ENCODE measurements at regions not wholly inside any gene's neighbourhood (a gene's known extent, or its start where the extent isn't known, plus 50 kb on each side); places are given as distances from the start of the nearest gene placed in this dataset.

- DNase-seq (ENCODE audit: low spot score), result no peak
Measured at GRCh38 chr2:15719566-15720313, 128.1 kb downstream of the DDX1 start.

- DNase-seq (ENCODE audit: low spot score), result no peak
Measured at GRCh38 chr2:15720561-15721307, 129.1 kb downstream of the DDX1 start.

GRCh38 chr2:15721411-15722067 is 129.9 kb downstream of the DDX1 start:
- DNase-seq (ENCODE audit: low spot score), result no peak

- DNase-seq (ENCODE audit: low spot score), result no peak
Measured at GRCh38 chr2:15722980-15723379, 131.3 kb downstream of the DDX1 start.

- DNase-seq (ENCODE audit: low spot score), result no peak
Measured at GRCh38 chr2:15724235-15724634, 132.6 kb downstream of the DDX1 start.

GRCh38 chr2:15725101-15725781 is 133.6 kb downstream of the DDX1 start:
- DNase-seq (ENCODE audit: low spot score), result no peak

GRCh38 chr2:15725782-15726112 is 134.1 kb downstream of the DDX1 start:
- no peak for DNase-seq (ENCODE audit: low spot score)

GRCh38 chr2:15726321-15727057 is 134.8 kb downstream of the DDX1 start:
- no peak for DNase-seq (ENCODE audit: low spot score)

- no peak for DNase-seq (ENCODE audit: low spot score)
Measured at GRCh38 chr2:15727396-15728244, 136.0 kb downstream of the DDX1 start.

GRCh38 chr2:15728245-15728938 is 136.7 kb downstream of the DDX1 start:
- DNase-seq (ENCODE audit: low spot score), result no peak

- no peak for DNase-seq (ENCODE audit: low spot score)
Measured at GRCh38 chr2:15729001-15729400, 137.3 kb downstream of the DDX1 start.

GRCh38 chr2:15729709-15730544 is 138.3 kb downstream of the DDX1 start:
- DNase-seq (ENCODE audit: low spot score), result no peak

- peak; percentile 75 for DNase-seq (ENCODE audit: low spot score)
Measured at GRCh38 chr2:15730545-15731212, 139.0 kb downstream of the DDX1 start.

GRCh38 chr2:15731213-15731888 is 139.7 kb downstream of the DDX1 start:
- no peak for DNase-seq (ENCODE audit: low spot score)

- DNase-seq (ENCODE audit: low spot score), result no peak
Measured at GRCh38 chr2:15731889-15732271, 140.2 kb downstream of the DDX1 start.

- no peak for DNase-seq (ENCODE audit: low spot score)
Measured at GRCh38 chr2:15732341-15733077, 140.8 kb downstream of the DDX1 start.
